BJ (cell line): ENCODE measurements at regions not wholly inside any gene's neighbourhood (a gene's known extent, or its start where the extent isn't known, plus 50 kb on each side); places are given as distances from the start of the nearest gene placed in this dataset.

ENCODE experiments used
- CTCF ChIA-PET: fragments of 350-600 bp; formaldehyde crosslinking; extraction: SDS; loops from one replicate; lab custom pipeline; 2021; ENCODE audit warnings: antibody characterized with exemption, inconsistent platforms; lab: Yijun Ruan, JAX
- POLR2A ChIA-PET: fragments of 300-600 bp; sonication (Branson Sonifier 250); formaldehyde crosslinking; extraction: SDS; loops from one replicate; lab custom pipeline; 2021; ENCODE audit warnings: antibody characterized with exemption; lab: Charles Lee
- DNase-seq: peaks from one replicate; pipeline ENCODE4 v3.0.0-alpha.2; 2011; ENCODE audit warnings: low read depth
- H3K27me3 ChIP-seq: 2 replicates; pipeline ENCODE4 v1.6.0; 2011; ENCODE audit warnings: low read length; ENCODE audit not compliant: control insufficient read depth, insufficient read depth
- H3K36me3 ChIP-seq: 2 replicates; pipeline ENCODE4 v1.5.1; 2011; ENCODE audit warnings: low read length; ENCODE audit not compliant: control insufficient read depth, insufficient read depth
- H3K4me3 ChIP-seq: 2 replicates; pipeline ENCODE4 v1.5.1; 2011; ENCODE audit warnings: low read depth, mild to moderate bottlenecking, control low read depth, low read length
- CTCF ChIP-seq: IDR thresholded peaks from 2 replicates; pipeline ENCODE4 v1.5.1; 2011; ENCODE audit warnings: low read depth, mild to moderate bottlenecking, control low read depth, inconsistent platforms, low read length, moderate library complexity; ENCODE audit not compliant: insufficient read depth

- no peak for TF ChIP-seq CTCF
- H3K4me3 ChIP-seq: no peak overlapping the region
- no peak for DNase-seq
- no peaks in the 10 kb centered on the region for H3K27me3 ChIP-seq
- no peaks in the 10 kb centered on the region for H3K36me3 ChIP-seq
- ChIA-PET CTCF (interaction anchor here (1.0 kb wide), 1 partner anchor 13 kb away, joined by 3 read pairs; no protein-coding TSS in a partner anchor), POLR2A (no interaction called here)
Observed at GRCh38 chr9:80934095-80934494, 755.3 kb downstream of the TLE1 start.

- Histone ChIP-seq H3K36me3 (no peaks in the 10 kb centered on the region), H3K4me3 (no peak overlapping the region), H3K27me3 (no peaks in the 10 kb centered on the region)
- no peak for DNase-seq
- ChIA-PET POLR2A (no interaction called here), CTCF (no interaction called here)
- no peak for TF ChIP-seq CTCF
Observed at GRCh38 chr9:80932947-80933780, 756.2 kb downstream of the TLE1 start.

DNA sequence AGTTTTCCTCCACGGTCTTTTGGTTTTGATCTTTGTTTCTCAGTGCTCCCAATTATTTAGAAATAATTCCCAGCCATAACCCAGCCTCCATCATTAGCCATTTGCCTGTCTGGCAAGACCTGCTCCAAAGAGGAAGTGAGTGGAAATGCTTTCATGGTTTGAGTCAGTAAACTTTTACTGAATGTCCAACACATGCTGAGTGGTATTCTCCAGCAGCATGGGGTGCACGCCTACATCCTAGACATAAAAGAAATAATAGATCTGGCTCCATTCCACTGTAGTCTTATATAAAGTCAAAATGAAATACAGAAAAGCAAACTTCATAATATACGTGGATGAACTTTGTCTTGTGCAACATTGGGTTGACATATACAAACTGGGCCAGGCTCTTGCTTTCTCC lies 757.2 kb downstream of the TLE1 start:
- Histone ChIP-seq H3K27me3 (no peaks in the 10 kb centered on the region), H3K4me3 (no peak overlapping the region), H3K36me3 (no peaks in the 10 kb centered on the region)
- CTCF ChIA-PET: no interaction called here
- TF ChIP-seq CTCF: no peak
- DNase-seq: no peak
- POLR2A ChIA-PET: no interaction called here

GRCh38 chr9:80931163-80931562 lies 758.2 kb downstream of the TLE1 start:
- Histone ChIP-seq H3K4me3 (no peak overlapping the region), H3K27me3 (no peaks in the 10 kb centered on the region), H3K36me3 (no peaks in the 10 kb centered on the region)
- ChIA-PET POLR2A (no interaction called here), CTCF (no interaction called here)
- no peak for TF ChIP-seq CTCF
- no peak for DNase-seq

DNA sequence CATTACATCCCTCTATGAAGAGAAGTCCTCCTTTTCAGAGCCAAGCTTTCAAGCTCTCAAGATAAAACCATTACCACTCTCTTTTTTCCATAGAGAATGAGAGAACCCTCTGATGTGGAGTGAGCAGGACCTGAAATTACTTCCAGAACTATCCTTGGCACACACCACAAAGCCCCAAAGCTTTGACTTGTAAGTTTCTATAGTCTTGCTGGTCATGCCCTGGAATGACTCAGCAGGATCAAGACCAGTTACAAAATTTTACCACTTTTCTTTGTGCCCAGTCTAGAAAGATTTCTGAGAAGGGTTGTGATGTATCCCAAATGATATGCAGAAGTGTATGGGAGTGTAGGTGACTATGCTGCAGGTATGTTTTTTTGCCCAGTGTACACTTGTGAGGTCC lies 760.6 kb downstream of the TLE1 start:
- ChIA-PET CTCF (no interaction called here), POLR2A (no interaction called here)
- Histone ChIP-seq H3K27me3 (no peaks in the 10 kb centered on the region), H3K4me3 (no peak overlapping the region), H3K36me3 (no peaks in the 10 kb centered on the region)
- no peak for TF ChIP-seq CTCF
- no peak for DNase-seq
